HCT116 (cell line): ENCODE measurements at regions not wholly inside any gene's neighbourhood (a gene's known extent, or its start where the extent isn't known, plus 50 kb on each side); places are given as distances from the start of the nearest gene placed in this dataset.

Experiments used
- CBX3 ChIP-seq: IDR thresholded peaks from 2 replicates; pipeline ENCODE4 v1.6.1; 2012; ENCODE audit warnings: low read depth
- EGR1 ChIP-seq: IDR thresholded peaks from 2 replicates; pipeline ENCODE4 v1.6.1; 2012; ENCODE audit warnings: low read depth
- ELF1 ChIP-seq: IDR thresholded peaks from 2 replicates; pipeline ENCODE4 v1.6.1; 2012; ENCODE audit warnings: low read depth, borderline replicate concordance
- EZH2 ChIP-seq: fragments of 200-600 bp; sonication (generic); IDR thresholded peaks from 2 replicates; pipeline ENCODE4 v1.6.1; 2017; ENCODE audit warnings: antibody characterized with exemption, mixed run types
- POLR2A ChIP-seq: IDR thresholded peaks from 2 replicates; pipeline ENCODE4 v1.7.0; 2011; ENCODE audit warnings: borderline replicate concordance; ENCODE audit not compliant: insufficient read depth, insufficient read length; ENCODE audit errors: extremely low read depth
- POLR2AphosphoS5 ChIP-seq: IDR thresholded peaks from 2 replicates; pipeline ENCODE4 v1.6.1; 2011; ENCODE audit warnings: mild to moderate bottlenecking, low read depth, low read length, moderate library complexity
- RAD21 ChIP-seq: IDR thresholded peaks from 2 replicates; pipeline ENCODE4 v1.6.1; 2012; ENCODE audit warnings: low read depth, mild to moderate bottlenecking
- ZFX ChIP-seq: fragments of 450-650 bp; IDR thresholded peaks from 2 replicates; pipeline ENCODE4 v1.6.1; 2017
- TF ChIP-seq, protein P1 (sequence below): IDR thresholded peaks from 2 replicates; pipeline ENCODE4 v1.6.1; 2011; ENCODE audit warnings: mild to moderate bottlenecking, low read length, moderate library complexity; ENCODE audit not compliant: insufficient replicate concordance; ENCODE audit errors: extremely low read depth
- TF ChIP-seq, protein P2 (sequence below), 3 experiments: fragments of 200-600 bp in 1 of 3; sonication (generic) in 1 of 3; IDR thresholded peaks in 2 of 3; conservative IDR thresholded peaks in 1 of 3; 2 replicates each; pipeline ENCODE4 v1.5.1; 2012 to 2017; ENCODE audit warnings: low read depth in 2 of 3, low read length in 2 of 3, antibody characterized with exemption in 1 of 3, borderline replicate concordance in 1 of 3, control low read depth in 1 of 3, mild to moderate bottlenecking in 1 of 3, mixed read lengths in 1 of 3, mixed run types in 1 of 3, moderate library complexity in 1 of 3; ENCODE audit not compliant: insufficient read depth in 1 of 3
- TF ChIP-seq, protein P3 (sequence below): IDR thresholded peaks from 2 replicates; pipeline ENCODE4 v1.6.1; 2012; ENCODE audit warnings: low read depth

DNA sequence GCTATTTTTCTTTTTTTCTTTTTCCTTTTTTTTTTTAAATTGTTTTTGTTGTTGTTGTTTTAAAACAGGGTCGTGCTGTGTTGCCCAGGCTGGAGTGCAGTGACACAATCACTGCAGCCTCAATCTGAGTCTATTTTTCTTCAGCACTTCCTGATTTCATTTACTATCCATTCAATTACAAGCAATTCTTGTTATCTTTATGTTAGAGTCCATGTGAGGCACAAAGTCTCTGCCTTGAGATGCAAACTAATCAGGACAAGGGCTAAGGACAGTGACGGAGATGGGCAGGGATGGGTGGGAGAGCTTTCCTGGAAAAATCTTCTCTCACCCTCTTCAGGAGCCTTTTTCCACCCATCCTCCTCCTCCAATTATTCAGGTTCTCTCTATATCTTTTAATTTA is 157.3 kb upstream of the AUTS2 start:
- TF ChIP-seq, protein P1, sequence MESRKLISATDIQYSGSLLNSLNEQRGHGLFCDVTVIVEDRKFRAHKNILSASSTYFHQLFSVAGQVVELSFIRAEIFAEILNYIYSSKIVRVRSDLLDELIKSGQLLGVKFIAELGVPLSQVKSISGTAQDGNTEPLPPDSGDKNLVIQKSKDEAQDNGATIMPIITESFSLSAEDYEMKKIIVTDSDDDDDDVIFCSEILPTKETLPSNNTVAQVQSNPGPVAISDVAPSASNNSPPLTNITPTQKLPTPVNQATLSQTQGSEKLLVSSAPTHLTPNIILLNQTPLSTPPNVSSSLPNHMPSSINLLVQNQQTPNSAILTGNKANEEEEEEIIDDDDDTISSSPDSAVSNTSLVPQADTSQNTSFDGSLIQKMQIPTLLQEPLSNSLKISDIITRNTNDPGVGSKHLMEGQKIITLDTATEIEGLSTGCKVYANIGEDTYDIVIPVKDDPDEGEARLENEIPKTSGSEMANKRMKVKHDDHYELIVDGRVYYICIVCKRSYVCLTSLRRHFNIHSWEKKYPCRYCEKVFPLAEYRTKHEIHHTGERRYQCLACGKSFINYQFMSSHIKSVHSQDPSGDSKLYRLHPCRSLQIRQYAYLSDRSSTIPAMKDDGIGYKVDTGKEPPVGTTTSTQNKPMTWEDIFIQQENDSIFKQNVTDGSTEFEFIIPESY, result no peak
- TF ChIP-seq, protein P2, sequence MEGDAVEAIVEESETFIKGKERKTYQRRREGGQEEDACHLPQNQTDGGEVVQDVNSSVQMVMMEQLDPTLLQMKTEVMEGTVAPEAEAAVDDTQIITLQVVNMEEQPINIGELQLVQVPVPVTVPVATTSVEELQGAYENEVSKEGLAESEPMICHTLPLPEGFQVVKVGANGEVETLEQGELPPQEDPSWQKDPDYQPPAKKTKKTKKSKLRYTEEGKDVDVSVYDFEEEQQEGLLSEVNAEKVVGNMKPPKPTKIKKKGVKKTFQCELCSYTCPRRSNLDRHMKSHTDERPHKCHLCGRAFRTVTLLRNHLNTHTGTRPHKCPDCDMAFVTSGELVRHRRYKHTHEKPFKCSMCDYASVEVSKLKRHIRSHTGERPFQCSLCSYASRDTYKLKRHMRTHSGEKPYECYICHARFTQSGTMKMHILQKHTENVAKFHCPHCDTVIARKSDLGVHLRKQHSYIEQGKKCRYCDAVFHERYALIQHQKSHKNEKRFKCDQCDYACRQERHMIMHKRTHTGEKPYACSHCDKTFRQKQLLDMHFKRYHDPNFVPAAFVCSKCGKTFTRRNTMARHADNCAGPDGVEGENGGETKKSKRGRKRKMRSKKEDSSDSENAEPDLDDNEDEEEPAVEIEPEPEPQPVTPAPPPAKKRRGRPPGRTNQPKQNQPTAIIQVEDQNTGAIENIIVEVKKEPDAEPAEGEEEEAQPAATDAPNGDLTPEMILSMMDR (IDR thresholded peaks at IDR 0.05 in 2 of 3, conservative IDR thresholded peaks at IDR 0.05 in 1 of 3; ENCODE audit: borderline replicate concordance in 1 of 3, insufficient read depth in 1 of 3, low read depth in 2 of 3, low read length in 2 of 3), result no peak
- TF ChIP-seq RAD21 (no peak), POLR2AphosphoS5 (no peak), POLR2A (no peak), EGR1 (no peak), EZH2 (no peak), ELF1 (no peak), CBX3 (no peak), ZFX (no peak)
- TF ChIP-seq, protein P3, sequence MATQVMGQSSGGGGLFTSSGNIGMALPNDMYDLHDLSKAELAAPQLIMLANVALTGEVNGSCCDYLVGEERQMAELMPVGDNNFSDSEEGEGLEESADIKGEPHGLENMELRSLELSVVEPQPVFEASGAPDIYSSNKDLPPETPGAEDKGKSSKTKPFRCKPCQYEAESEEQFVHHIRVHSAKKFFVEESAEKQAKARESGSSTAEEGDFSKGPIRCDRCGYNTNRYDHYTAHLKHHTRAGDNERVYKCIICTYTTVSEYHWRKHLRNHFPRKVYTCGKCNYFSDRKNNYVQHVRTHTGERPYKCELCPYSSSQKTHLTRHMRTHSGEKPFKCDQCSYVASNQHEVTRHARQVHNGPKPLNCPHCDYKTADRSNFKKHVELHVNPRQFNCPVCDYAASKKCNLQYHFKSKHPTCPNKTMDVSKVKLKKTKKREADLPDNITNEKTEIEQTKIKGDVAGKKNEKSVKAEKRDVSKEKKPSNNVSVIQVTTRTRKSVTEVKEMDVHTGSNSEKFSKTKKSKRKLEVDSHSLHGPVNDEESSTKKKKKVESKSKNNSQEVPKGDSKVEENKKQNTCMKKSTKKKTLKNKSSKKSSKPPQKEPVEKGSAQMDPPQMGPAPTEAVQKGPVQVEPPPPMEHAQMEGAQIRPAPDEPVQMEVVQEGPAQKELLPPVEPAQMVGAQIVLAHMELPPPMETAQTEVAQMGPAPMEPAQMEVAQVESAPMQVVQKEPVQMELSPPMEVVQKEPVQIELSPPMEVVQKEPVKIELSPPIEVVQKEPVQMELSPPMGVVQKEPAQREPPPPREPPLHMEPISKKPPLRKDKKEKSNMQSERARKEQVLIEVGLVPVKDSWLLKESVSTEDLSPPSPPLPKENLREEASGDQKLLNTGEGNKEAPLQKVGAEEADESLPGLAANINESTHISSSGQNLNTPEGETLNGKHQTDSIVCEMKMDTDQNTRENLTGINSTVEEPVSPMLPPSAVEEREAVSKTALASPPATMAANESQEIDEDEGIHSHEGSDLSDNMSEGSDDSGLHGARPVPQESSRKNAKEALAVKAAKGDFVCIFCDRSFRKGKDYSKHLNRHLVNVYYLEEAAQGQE, result no peak
